ENCODE measurements at regions not wholly inside any gene's neighbourhood (a gene's known extent, or its start where the extent isn't known, plus 50 kb on each side); places are given as distances from the start of the nearest gene placed in this dataset.

DNA sequence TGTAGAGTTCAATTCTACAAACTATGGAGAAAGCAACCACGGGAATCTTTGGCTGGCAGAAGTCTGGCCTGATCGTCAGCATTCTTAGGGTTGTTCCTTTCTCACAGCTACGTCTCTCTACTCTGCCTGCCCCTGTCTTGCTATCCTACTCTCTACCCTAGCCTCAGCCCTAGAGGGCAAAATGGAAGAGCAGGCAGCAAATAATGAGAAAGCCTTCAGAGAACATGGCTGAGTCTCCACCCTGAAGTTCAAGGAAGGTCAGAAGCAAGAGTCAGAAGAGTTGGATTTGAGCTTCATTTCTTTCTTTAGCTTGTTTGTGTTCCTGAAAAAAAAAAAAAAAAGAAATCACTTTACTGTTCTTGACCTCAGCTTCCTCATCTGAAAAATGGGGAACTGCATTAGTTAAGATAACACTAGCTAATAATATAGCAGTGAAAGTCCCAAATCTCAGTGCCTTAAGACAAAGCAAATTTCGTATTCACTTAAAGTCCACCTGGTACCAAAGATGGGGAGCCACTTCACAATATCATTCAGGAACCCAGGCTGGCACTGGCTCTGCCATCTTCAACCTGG lies 50.2 kb upstream of the CCND2 start:
- DNase-seq: no peak

DNA sequence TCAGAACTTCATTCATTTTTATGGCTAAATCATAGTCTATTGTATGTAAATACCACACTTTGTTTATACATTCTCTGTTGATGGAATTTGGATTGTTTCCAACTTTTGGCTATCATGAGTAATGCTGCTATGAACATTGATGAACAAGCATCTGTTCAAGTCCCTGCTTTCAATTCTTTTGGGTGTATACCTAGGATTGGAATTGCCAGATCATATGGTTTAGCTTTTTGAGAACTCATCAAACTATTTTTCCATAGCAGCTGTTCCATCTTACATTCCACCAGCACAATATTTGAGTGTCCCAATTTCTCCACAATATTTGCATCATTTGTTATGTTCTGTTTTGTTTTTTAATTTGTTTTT lies 52.3 kb upstream of the CCND2 start:
- DNase-seq: no peak

DNA sequence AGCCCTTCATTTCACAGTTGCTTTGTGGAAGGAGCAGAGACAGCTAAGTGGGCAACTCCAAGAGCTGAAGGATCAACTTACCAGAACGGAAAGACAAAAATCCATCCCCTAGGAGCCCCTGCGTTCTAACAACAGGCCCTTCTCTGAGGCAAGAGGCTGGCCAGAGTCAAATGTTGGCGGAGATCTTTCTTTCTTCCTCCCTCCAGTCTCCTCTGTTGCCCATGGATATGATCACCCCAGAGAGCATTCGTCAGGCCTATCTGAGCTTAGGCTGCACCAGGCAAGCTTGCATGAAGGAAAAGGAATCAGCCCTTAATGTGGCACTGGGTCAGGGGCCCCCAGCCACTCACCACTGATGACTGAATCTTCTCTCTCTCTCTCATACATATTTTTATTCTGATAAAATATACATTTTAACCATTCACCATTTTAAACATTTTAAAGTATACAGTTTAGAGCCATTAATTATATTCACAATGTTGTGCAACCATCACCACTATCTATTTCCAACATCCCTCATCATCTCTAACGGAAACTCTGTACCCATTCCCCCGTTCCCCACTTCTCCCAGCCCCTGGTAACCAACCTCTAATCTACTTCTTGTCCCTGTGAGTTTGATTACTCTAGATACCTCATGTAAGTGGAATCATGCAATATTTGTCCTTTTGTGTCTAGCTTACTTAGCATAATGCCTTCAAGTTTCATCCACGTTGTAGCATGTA lies 52.9 kb upstream of the CCND2 start:
- DNase-seq: no peak

DNA sequence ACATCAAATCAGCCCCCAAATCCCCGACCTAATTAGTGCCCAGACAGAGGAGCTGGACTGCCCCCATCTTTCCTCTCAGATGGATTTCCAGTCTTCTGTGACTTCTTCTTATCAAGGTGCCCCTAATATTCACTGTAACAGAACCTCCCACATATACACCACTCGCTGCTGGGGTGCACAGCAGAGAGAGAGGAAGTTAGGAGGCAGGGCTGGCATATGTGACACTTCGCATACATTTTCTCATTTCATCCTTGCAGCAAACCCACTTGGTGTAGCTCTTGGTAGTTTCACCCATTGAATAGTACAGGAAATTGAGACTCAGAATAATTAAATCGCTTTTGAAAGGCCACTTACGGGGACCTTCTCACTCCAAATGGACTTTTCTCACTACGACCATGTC lies 56.5 kb upstream of the CCND2 start:
- no peak for DNase-seq

DNA sequence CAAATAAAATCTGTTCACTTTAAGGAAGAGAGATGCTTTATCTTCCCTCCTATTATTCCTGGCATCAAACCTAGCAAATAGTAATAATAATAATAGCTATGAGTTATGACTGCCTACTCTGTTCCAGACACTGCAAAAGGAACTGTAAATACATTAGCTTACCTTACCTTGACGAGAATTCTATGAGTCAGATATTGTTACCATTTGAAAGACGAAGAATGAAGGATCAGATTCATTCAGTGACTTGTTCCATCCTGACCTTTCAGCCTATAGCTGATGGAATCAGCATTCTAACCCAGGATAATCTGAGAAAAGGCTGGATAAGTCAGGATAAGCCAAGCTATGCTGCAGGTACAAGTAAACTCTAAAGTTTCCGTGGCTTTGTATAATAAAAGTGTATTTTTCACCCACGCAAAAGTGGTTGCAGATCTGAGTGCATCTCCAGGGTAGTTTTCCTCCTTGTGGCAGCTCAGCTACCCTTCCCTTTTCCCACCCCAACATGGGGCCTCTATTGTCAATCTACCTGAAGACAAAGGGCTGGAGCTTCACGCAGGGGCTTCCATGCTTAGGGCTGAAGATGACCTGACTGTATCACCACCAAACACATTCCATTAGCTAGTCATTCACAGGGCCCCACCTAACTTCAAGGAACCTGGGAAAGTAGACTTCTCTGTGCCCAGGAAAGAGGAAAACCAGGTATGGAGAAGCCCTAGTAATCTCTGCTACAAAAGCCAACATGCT lies 57.2 kb upstream of the CCND2 start:
- DNase-seq: no peak

DNA sequence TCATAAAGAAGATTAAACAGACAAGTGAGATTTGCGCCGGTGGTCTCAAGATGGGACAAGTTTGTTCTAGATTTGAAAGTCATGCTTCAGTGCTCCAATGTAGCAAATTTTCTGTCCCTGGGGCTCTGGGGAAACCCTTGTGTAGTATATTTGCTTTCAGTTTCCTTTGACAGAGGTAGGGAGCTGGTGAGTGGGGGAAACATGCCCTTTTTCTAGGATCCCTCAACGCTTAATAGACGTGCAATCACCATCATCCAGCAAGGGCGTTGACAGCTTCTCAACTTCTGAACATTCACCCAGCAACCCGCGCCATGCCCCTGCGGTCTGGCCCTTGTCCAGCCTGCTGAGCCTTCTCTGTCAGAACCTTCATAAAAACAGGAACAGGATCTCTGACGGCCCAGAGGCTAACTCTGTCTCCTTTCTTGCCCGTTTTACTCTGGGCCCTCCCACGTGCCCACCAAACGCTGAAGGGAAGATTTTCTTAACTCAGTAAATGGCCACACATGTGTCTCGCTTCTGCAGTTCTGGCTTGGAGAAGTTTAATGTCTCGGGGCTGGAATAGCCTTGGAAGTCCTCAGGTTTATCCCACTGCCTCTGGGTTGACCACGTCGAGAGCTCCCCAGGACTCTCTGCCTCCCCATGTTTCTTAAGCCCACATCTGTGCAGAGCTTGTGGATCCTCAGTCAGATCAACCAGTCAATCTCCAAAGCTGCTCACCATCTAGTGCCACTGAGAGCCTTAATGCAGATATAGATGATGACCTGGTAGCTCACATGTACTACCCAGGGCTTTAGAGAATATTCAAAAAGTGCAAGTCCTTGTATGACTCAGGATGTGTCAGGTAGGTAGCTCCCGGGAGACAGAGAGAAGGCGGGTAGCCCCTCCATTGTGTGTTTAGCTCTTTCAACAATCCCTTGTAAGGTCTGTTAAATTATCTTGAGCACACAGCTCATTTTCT lies 58.1 kb upstream of the CCND2 start:
- peak; percentile 12 for DNase-seq

DNA sequence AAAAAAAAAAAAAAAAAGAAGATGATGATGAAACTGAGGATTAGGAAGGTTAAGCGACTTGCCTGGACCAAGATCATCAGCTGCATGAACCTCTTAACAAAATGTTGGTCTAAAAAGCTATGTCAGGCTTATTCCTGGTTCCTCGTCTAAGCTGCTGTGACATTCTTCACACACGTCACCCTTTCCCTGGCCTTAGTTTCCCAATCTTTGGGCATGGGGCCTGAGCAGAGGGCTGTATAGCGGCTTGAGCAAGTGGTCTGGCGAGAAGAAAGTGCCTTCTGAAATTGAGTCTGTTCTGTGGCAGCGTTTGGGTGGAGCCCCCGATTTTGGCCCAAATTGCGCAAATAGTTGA lies 58.7 kb upstream of the CCND2 start:
- no peak for DNase-seq

DNA sequence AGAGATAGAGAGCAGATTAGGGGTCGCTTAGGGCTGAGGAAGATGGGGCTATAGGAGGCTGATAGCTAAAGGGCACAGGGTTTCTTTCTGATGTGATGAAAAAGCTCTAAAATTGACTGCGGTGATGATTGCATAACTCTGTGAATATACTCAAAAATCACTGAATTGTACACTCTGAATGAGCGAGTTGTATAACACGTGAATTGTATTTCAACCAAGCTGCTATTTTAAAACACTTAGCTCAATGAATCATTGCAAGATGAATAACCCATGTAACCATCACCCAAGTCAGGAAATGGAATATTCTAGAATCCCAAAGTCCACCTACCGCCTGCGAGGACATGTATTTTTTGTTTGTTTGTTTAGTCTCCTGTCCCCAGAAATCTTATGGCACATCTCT lies 60.1 kb upstream of the CCND2 start:
- DNase-seq: no peak

DNA sequence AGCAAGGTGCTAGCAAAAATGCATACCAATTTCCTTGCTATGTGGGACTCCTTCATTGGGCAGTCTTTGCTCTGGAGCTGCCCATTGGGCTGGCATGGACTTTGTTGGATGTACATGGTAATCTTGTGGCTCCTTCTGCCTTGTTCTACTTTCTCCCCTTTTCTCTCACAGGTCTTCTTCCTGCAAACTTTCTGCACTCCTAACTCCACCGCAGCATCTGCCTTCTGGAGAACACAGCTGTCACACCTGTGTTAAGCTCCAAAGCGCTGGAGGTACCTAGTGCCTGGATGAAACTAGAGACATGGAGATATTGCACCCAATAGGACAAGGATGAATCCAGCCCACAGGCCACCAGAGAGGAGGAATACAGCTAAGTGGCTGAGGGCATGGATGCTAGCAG lies 60.7 kb upstream of the CCND2 start:
- DNase-seq: no peak

DNA sequence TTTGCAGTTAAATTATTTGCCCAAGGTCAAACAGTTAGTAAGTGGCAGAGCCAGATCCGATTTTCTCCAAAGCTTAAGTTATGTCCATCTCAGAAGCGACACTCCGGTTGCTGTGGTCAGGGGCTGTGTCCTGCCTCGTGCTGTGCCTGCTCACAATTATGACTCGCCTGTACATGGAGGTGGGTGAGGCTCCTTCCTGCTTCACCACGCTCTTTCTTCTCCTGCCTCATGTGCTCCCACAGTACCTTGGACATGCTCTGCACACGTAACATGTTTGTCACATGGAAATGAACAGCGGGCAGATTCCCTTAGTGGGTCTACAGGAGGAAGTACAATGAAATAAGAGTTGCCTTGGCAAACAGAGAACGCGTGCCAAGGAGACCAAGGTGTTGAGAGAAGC lies 62.2 kb upstream of the CCND2 start:
- DNase-seq: no peak

DNA sequence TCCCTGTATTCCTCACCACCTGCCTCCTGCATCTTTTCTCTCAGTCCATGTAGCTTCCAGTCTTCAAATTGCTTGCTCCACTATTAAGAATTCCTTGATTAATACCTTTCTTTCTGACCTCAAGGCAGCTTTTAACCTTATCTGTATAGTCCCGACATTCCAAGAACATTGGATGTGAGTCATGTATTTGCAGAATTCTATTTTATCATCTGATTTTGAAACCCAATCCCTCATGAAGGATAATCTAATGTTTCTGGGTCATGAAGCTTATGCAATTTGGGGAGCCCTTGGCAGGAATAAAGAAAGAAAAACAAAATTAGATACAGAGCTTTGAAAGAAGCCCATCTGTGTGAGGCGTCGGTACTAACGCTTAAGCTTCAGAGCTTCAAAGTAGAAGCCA lies 63.4 kb upstream of the CCND2 start:
- DNase-seq: no peak

DNA sequence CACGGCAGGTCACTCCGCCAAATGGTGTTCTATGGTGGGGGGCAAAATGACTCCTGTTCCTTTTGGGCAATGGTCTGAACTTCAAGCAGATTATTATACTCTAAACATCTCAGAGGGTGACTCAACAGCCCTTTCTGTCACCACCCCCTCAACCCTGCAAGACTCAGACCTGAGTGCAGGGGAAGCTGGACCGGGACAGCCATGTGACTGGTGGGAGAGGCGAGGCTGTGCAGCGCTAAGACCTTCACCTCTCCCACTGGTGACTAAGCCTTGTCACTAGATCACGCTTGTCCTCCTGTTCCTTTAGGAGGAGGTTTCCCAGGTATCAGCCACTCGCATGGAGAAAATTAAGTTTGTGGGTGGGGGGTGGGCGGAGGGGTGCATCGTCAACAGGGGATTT lies 67.1 kb upstream of the CCND2 start:
- no peak for DNase-seq

DNA sequence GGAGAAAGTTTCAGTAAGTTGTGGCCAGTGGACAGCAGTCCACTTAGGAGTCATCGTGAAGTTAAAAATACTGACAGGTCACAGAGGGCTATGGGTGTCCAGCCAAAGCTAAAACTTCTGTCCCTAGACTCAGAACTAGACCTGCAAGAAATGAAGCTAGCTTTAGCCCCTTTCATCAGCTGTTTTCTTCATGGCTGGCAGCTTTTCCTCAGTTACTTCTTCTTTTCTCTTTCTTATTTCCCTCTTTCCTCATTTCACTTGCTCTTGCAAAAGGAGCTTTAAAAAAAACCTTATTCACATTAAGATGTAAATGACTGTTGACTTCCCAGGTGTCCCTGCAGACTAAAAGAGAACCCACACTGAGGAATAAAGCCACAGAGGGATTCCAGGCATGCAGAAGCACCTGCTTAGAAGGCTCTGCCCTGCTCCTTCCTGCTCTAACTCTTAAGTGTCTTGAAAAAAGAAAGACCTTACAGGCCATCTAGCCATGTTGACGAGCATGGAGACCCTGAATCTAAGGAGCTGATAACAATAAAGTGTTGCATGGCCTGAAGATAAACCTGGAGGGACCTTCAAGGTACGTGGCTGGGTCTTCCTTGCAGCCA lies 69.7 kb upstream of the CCND2 start:
- DNase-seq: no peak

DNA sequence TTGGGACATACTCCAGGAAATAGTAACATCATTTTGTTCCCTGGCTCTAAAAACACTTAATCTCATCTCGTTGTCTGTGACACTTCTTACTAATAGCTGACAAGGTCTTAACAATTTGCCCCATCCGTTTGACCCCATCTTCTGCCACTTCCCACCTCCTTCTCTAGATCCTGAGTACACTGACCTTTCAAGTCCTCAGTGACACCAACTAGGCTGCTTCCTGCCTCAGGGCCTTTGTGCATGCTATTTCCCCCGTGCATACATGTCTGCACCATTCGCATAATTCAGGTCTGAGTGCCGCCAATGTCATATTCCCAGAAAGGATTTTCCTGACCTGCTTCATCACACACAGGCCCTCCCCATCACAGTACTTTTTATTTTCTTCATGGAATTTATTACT lies 70.6 kb upstream of the CCND2 start:
- DNase-seq: no peak

DNA sequence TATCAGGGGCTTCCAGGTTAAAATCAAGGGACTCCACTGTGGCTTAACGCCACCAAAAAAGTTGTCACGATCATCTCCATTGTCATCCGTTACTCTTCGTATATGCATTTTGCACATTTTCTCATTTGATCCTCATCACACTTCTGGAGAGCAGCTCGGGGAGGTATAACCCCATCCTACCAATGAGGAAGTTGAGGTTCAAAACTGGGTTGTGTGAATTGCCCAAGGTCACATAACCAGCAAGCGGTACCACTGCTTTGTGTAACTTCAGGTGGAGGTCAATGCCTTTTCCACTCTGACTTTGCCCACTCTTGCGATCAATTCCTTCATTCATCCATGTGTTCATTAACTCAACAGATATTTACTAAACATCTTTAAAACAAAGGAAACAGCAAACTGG lies 71.1 kb upstream of the CCND2 start:
- no peak for DNase-seq

DNA sequence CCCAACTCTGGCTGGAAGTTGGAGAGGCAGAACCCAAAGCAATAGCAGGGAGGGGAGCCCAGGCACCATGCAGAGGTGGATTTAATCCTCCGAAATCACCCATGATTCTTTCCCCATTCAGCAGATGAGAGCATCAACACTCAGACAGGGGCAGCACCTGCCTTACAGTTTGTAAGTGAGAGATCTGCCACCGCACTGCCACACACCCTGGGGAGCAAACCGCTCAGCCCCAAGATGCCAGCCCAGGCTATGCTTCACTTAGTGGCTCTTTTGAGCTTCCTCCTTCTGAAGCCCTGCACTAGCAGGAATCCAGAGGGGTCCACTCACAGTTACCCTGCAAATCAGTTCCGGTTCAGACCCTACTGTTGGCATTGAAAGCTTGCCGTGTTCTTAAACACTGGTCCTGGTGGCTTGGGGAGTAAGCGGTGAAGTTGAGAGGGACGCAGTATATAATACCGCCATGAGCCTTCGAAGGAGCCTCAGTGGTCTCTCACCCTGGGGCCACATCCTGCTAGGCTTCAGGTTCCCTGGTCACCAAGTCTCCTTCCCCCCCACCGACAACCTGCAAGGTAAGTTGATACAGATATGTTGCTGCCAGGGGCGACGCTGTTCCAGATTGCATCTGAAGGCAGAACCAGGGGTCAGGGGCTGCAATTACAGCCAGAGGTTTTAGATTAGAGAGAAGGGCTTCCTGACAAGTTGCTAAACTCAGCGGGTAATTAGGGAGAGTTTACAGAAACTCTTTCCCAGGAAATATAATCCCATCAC lies 72.0 kb upstream of the CCND2 start:
- DNase-seq: no peak

DNA sequence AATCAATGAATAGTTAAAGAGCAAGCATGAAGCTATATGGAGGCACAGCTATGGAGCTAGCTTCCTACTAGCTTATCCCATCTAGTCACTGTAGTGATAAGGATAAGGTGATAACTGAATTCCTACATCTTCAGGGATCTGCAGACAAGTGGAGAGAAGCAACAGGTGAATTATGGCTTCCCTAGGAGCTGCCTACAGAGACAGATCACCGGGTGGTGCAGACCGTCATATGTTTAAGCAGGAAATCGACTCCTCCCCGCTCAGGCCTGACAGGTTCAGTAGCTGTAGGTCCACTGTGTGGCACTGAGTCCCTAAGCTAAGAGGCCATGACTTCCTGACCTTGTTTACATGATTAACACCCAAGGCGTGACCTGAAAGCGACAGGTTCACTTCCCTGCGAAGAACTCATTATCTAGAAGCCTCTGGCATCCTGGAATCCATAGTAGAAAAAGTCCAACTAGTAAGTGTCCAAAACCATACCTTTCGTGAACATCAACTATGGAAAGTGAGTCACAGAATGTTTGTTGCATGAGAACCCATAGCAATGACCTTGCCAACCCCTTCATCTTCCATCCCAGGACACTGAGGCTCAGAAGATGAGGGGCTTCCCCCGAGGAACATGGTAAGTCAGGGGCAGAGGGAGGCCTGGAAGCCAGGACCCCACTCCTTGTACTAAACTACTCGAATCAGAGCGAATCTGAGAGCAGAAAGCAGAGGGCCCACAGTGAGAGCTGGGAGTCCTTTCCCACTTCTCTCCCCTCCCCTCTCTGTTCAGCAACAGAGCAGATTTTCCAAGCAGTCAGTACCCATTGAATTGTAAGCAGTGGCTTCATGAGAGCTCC lies 75.4 kb upstream of the CCND2 start:
- DNase-seq: no peak

DNA sequence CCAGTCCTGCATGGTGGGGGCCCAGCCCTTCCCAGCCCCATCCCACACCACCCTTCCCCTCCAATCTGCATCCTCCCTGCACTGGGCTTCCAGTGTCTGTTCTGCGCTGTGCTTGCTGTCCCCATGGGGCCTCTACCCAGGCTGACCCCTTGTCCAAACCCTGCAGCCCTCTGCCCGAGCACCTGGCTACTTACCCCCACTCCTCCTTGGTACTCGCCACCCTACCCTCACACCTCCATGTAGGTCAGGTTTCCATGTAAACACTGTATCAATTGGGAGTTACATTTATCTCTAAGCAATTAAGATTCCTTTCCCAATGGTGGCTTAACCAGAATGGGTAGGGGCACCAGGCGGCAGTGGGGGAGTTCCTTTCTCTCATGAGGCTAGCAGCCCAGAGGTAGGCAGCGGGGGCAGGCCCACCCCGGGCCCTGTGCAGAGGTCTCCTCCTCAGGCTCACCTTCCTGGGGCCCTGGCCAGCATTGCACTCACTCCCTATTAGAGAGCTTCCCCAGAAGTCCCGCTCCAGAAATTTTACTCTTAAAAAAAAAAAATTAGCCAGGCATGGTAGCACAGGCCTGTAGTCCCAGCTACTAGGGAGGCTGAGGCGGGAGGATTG lies 76.6 kb upstream of the CCND2 start:
- DNase-seq: no peak

DNA sequence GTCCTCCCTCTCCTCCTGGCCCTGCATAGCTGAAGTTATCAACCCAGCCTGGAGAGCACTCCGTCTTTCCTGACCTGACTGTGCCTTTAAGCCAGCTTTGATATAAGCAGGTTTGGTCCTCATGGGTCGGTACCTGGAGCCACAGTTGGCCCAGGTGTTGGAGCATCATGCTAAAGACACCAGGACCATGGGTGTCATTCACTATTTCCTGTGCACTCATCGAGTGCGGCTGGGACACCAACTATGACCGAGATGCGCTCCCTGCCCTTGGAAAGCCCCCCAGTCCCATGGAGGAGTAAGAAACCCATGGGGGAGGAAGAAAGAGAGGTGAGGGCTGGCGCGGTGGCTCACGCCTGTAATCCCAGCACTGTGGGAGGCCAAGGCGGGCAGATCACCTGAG lies 78.9 kb upstream of the CCND2 start:
- no peak for DNase-seq

DNA sequence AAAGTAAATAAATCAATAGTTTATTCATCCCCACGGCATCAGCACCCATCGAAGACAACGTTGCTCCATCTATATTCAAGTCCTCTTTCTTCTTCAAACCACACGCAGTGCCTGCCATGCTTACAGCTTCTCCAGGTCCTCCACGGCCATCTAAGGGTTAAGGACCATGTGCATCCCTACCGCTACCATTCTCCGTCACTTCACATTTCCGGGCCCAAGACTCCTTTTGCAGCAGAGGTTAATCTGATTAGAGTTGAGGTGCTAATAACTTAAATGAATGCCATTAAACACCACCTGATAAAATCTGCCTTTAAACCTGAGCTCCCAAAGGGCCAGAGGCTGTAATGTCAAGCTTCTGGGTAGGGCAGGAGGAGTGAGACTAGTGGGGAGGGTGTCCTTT lies 79.7 kb upstream of the CCND2 start:
- no peak for DNase-seq

DNA sequence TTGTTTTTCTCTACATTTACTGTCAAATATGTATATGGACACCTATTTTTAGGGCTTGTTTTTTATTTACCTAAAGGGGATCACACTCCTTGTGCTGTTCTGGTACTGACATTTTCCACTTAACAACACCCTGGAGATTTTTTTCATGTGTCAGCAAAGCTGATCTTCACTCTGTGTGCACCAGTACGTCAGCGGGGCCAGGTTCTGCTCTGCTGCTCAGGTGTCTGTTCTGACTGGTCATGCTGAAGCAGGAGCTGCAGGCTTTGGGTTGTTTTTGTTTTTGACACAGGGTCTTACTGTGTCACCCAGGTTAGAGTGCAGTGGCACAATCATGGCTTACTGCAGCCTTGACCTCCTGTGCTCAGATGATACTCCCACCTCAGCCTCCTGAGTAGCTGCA lies 81.9 kb upstream of the CCND2 start:
- no peak for DNase-seq

Data from activated naive CD4-positive, alpha-beta T cell treated with anti-CD3 and anti-CD28 coated beads, Interleukin-2, amount 50 U/mL, for 16 hours (primary cell).